HL-60 (cell line): ENCODE measurements at regions not wholly inside any gene's neighbourhood (a gene's known extent, or its start where the extent isn't known, plus 50 kb on each side); places are given as distances from the start of the nearest gene placed in this dataset.

ENCODE experiments used
- DNase-seq, 2 experiments: peaks; one replicate each; pipeline ENCODE4 v3.0.0-alpha.2; 2010 to 2020; ENCODE audit warnings: low read depth in 1 of 2, low spot score in 1 of 2
- H3K27ac ChIP-seq: fragments of 250-450 bp; sonication (Bioruptor Pico); replicated peaks from 2 replicates; pipeline ENCODE4 v1.5.1; 2020; ENCODE audit warnings: mild to moderate bottlenecking, moderate library complexity
- H3K27me3 ChIP-seq: fragments of 250-450 bp; sonication (Bioruptor Pico); 2 replicates; pipeline ENCODE4 v1.5.1; 2021; ENCODE audit warnings: mild to moderate bottlenecking, moderate library complexity; ENCODE audit not compliant: insufficient read depth, poor library complexity, severe bottlenecking
- H3K4me3 ChIP-seq: replicated peaks from 2 replicates; pipeline ENCODE4 v1.5.1; 2011; ENCODE audit warnings: mild to moderate bottlenecking, control low read depth, low read length; ENCODE audit not compliant: insufficient read depth
- CTCF ChIP-seq: IDR thresholded peaks from one replicate; pipeline ENCODE4 v1.5.1; 2011; ENCODE audit warnings: low read length, control low read depth, inconsistent platforms; ENCODE audit not compliant: insufficient read depth
- GABPA ChIP-seq: IDR thresholded peaks from 2 replicates; pipeline ENCODE4 v1.6.1; 2012; ENCODE audit warnings: low read depth
- POLR2AphosphoS5 ChIP-seq: IDR thresholded peaks from 2 replicates; pipeline ENCODE4 v1.6.1; 2012; ENCODE audit warnings: low read depth
- REST ChIP-seq: IDR thresholded peaks from 2 replicates; pipeline ENCODE4 v1.6.1; 2012; ENCODE audit warnings: low read depth; ENCODE audit not compliant: insufficient replicate concordance
- SPI1 ChIP-seq: IDR thresholded peaks from 2 replicates; pipeline ENCODE4 v1.6.1; 2012; ENCODE audit warnings: low read depth, mild to moderate bottlenecking, borderline replicate concordance

GRCh38 chr14:56703947-56704346 lies 106.3 kb downstream of the OTX2 start:
- no peaks in the 10 kb centered on the region for H3K27me3 ChIP-seq
- H3K27ac ChIP-seq: no peak overlapping the region
- no peak for DNase-seq
- TF ChIP-seq GABPA: no peak
- H3K4me3 ChIP-seq: no peak overlapping the region

GRCh38 chr14:56702515-56702914 lies 107.8 kb downstream of the OTX2 start:
- H3K4me3 ChIP-seq: no peak overlapping the region
- TF ChIP-seq POLR2AphosphoS5 (no peak), GABPA (no peak), CTCF (no peak), SPI1 (no peak), REST (no peak)
- no peaks in the 10 kb centered on the region for H3K27me3 ChIP-seq
- DNase-seq: no peak
- H3K27ac ChIP-seq: no peak overlapping the region
